ENCODE measurements at regions not wholly inside any gene's neighbourhood (a gene's known extent, or its start where the extent isn't known, plus 50 kb on each side); places are given as distances from the start of the nearest gene placed in this dataset.

- TF ChIP-seq POLR2A (IDR thresholded peaks at IDR 0.05): no peak
- no peak for TF ChIP-seq CTCF (IDR thresholded peaks at IDR 0.05)
These were observed 158.1 kb downstream of the EFNB2 start for GRCh38 chr13:106377341-106377740.
